Thyroid gland (tissue), 4 donors: ENCODE measurements at regions not wholly inside any gene's neighbourhood (a gene's known extent, or its start where the extent isn't known, plus 50 kb on each side); places are given as distances from the start of the nearest gene placed in this dataset.

ENCODE experiments used
- CTCF ChIP-seq, 6 experiments: fragments of 200-600 bp in 3 of 6; fragments of 450-650 bp in 3 of 6; sonication (generic) in 3 of 6; IDR thresholded peaks; one replicate each; pipeline ENCODE4 v1.5.1; 2016 to 2019; ENCODE audit warnings: antibody characterized with exemption in 6 of 6, mild to moderate bottlenecking in 2 of 6, inconsistent platforms in 1 of 6, moderate library complexity in 1 of 6
- POLR2A ChIP-seq, 2 donors: fragments of 450-650 bp; IDR thresholded peaks; one replicate each; pipeline ENCODE4 v1.6.1; 2017; ENCODE audit warnings: antibody characterized with exemption in 2 of 2, mild to moderate bottlenecking in 2 of 2, moderate library complexity in 1 of 2

- TF ChIP-seq POLR2A (IDR thresholded peaks at IDR 0.05) (no peak), CTCF (IDR thresholded peaks at IDR 0.05) (no peak)
These were observed 1980.7 kb downstream of the PCDH7 start for GRCh38 chr4:32700838-32701237.
